Smooth muscle cell (in vitro differentiated cells): ENCODE measurements at regions not wholly inside any gene's neighbourhood (a gene's known extent, or its start where the extent isn't known, plus 50 kb on each side); places are given as distances from the start of the nearest gene placed in this dataset.

Source experiments
- DNase-seq: peaks from one replicate; lab custom pipeline; 2025; ENCODE audit not compliant: unreplicated experiment; lab: John Stamatoyannopoulos, UW
- H2AFZ ChIP-seq: fragments of 200-600 bp; sonication (generic); 2 replicates; pipeline ENCODE4 v1.6.0; 2016; ENCODE audit warnings: antibody characterized with exemption, low read depth, mild to moderate bottlenecking
- H3F3A ChIP-seq: fragments of 200-600 bp; sonication (generic); 2 replicates; pipeline ENCODE4 v1.6.0; 2017; ENCODE audit warnings: antibody characterized with exemption, low read depth
- H3K27ac ChIP-seq: fragments of 200-600 bp; sonication (generic); 2 replicates; pipeline ENCODE4 v1.5.1; 2016; ENCODE audit warnings: low read depth, mild to moderate bottlenecking
- H3K27me3 ChIP-seq: fragments of 200-600 bp; sonication (generic); 2 replicates; pipeline ENCODE4 v1.6.1; 2016; ENCODE audit warnings: low read depth, mild to moderate bottlenecking
- H3K36me3 ChIP-seq: fragments of 200-600 bp; sonication (generic); 2 replicates; pipeline ENCODE4 v1.5.1; 2016; ENCODE audit warnings: low read depth
- H3K4me1 ChIP-seq: fragments of 200-600 bp; sonication (generic); 2 replicates; pipeline ENCODE4 v1.5.1; 2016; ENCODE audit warnings: low read depth
- H3K4me2 ChIP-seq: fragments of 200-600 bp; sonication (generic); 2 replicates; pipeline ENCODE4 v1.6.0; 2016; ENCODE audit warnings: mild to moderate bottlenecking
- H3K4me3 ChIP-seq: fragments of 200-600 bp; sonication (generic); 2 replicates; pipeline ENCODE4 v1.5.1; 2016; ENCODE audit warnings: mild to moderate bottlenecking
- H3K79me2 ChIP-seq: fragments of 200-600 bp; sonication (generic); 2 replicates; pipeline ENCODE4 v1.6.0; 2016; ENCODE audit warnings: low read depth, mild to moderate bottlenecking
- H3K9ac ChIP-seq: fragments of 200-600 bp; sonication (generic); 2 replicates; pipeline ENCODE4 v1.6.0; 2016; ENCODE audit warnings: low read depth
- H3K9me3 ChIP-seq: fragments of 200-600 bp; sonication (generic); replicated peaks from 2 replicates; pipeline ENCODE4 v1.5.1; 2016; ENCODE audit warnings: low read depth
- H4K20me1 ChIP-seq: fragments of 200-600 bp; sonication (generic); 2 replicates; pipeline ENCODE4 v1.6.0; 2016; ENCODE audit warnings: low read depth
- WGBS: methylation state at CpG from one replicate; pipeline ENCODE4 v1.1.7; 2016; ENCODE audit warnings: low lambda C conversion rate; 5-methylcytosine and 5-hydroxymethylcytosine counted together
- TF ChIP-seq, protein P1 (sequence below): fragments of 200-600 bp; sonication (generic); IDR thresholded peaks from 2 replicates; pipeline ENCODE4 v1.5.1; 2017; ENCODE audit warnings: borderline replicate concordance, mild to moderate bottlenecking, antibody characterized with exemption; ENCODE audit not compliant: insufficient read depth, poor library complexity, severe bottlenecking

DNA sequence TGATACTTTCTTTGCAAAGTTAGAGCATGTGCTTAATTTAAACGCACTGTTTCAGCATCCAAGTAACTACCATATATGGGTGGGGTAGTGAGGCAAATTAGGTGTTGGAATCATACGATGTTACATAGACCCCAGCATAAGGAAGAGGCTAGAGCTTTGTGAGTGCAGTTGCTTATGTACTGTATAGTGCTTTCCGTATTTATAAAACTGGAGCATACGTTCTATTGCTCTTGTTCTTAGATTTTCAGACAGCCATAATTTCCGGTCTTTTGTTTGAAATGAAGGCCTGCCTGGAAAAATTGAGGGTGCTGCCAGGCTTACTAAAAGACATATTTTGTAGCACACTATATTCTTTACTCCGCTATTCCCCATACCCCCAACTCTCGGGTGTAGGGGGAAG is 335.7 kb downstream of the FOXG1 start:
- Histone ChIP-seq H3K4me1 (no peaks in the 10 kb centered on the region), H3K4me2 (no peak overlapping the region), H2AFZ (no peak overlapping the region), H3K36me3 (no peaks in the 10 kb centered on the region), H3K9me3 (no peaks in the 10 kb centered on the region), H3K4me3 (no peak overlapping the region), H4K20me1 (no peaks in the 10 kb centered on the region), H3K79me2 (no peaks in the 10 kb centered on the region), H3F3A (no peaks in the 10 kb centered on the region), H3K27ac (no peak overlapping the region), H3K27me3 (no peaks in the 10 kb centered on the region), H3K9ac (no peak overlapping the region)
- TF ChIP-seq, protein P1, sequence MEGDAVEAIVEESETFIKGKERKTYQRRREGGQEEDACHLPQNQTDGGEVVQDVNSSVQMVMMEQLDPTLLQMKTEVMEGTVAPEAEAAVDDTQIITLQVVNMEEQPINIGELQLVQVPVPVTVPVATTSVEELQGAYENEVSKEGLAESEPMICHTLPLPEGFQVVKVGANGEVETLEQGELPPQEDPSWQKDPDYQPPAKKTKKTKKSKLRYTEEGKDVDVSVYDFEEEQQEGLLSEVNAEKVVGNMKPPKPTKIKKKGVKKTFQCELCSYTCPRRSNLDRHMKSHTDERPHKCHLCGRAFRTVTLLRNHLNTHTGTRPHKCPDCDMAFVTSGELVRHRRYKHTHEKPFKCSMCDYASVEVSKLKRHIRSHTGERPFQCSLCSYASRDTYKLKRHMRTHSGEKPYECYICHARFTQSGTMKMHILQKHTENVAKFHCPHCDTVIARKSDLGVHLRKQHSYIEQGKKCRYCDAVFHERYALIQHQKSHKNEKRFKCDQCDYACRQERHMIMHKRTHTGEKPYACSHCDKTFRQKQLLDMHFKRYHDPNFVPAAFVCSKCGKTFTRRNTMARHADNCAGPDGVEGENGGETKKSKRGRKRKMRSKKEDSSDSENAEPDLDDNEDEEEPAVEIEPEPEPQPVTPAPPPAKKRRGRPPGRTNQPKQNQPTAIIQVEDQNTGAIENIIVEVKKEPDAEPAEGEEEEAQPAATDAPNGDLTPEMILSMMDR, result no peak
- DNase-seq, result no peak
- WGBS, result 91% methylated on average over 7 of the region's 7 CpGs

DNA sequence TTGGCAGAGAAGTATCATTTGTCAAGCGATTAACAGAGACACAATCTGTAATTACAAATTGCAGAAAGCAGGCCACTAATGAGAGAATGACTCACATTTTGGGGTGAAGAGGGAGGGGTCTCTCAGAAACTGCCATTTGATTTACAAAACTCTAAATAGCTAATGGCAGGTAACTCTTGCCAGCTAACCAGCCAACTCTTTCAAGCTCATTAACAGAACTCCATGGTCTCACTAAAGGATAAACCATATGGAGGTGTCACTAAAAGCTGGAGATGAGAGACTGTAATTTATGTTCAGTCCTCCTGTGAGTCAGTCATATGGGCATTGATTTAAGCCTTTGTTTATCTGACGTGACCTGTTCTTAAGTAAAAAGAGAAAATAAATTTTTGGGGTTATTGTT is 336.4 kb downstream of the FOXG1 start:
- Histone ChIP-seq H3K4me2 (no peak overlapping the region), H3F3A (no peaks in the 10 kb centered on the region), H3K27me3 (no peaks in the 10 kb centered on the region), H3K27ac (no peak overlapping the region), H3K9ac (no peak overlapping the region), H2AFZ (no peak overlapping the region), H3K4me1 (no peaks in the 10 kb centered on the region), H3K79me2 (no peaks in the 10 kb centered on the region), H3K4me3 (no peak overlapping the region), H4K20me1 (no peaks in the 10 kb centered on the region), H3K9me3 (no peaks in the 10 kb centered on the region), H3K36me3 (no peaks in the 10 kb centered on the region)
- 83% methylated on average over 2 of the region's 2 CpGs for WGBS
- TF ChIP-seq, protein P1, result no peak
- DNase-seq, result no peak

DNA sequence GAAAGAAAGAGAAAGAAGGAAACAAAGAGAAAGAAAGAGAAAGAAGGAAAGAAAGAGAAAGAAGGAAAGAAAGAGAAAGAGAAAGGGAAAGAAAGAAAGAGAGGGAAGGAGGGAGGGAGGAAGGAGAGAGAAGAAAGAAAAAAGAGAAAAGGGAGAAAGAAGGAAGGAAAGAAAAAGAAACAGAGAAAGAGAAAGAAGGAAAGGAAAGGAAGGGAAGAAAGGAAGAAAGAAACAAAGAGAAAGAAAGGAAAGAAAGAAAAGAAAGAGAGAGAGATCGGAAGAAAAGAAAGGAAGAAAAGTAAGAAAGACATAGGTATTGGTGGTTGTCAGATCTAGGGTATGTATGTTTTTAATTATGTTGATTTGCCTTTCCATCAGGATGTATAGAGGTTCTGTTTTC is 342.3 kb downstream of the FOXG1 start:
- Histone ChIP-seq H4K20me1 (no peaks in the 10 kb centered on the region), H3F3A (no peaks in the 10 kb centered on the region)
- WGBS, result 57% methylated on average over 1 of the region's 1 CpG

DNA sequence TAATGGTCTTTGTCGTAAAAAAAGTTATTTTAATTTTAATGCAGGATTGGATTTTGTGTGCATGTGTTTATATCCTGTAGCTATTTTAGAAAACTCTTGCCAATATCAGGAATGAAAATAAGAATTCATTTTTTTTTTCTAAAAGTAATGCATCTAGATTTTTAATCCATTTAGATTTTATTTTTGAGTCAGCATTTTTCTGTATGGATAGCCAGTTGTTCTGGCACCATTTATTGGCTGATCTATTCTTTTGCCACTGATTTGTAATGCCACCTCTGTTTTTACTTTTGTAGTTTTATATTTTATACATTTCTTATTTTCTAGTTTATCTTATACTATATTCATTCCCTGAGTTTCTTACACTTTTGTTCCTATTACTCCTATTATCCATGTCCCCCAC is 343.0 kb downstream of the FOXG1 start:
- Histone ChIP-seq H3F3A (no peaks in the 10 kb centered on the region), H3K9me3 (no peaks in the 10 kb centered on the region), H3K4me1 (no peaks in the 10 kb centered on the region), H3K4me2 (no peak overlapping the region), H3K4me3 (no peak overlapping the region), H3K9ac (no peak overlapping the region), H3K36me3 (no peaks in the 10 kb centered on the region), H3K27me3 (no peaks in the 10 kb centered on the region), H4K20me1 (no peaks in the 10 kb centered on the region), H2AFZ (no peak overlapping the region), H3K27ac (no peak overlapping the region), H3K79me2 (no peaks in the 10 kb centered on the region)
- TF ChIP-seq, protein P1, result no peak
- DNase-seq, result no peak
- 87% methylated on average over 1 of the region's 1 CpG for WGBS

More for the DNA sequence above, 342.3 kb downstream of the FOXG1 start:
- Histone ChIP-seq H3K79me2 (no peaks in the 10 kb centered on the region), H3K4me2 (no peak overlapping the region), H3K4me3 (no peak overlapping the region), H3K27me3 (no peaks in the 10 kb centered on the region), H3K4me1 (no peaks in the 10 kb centered on the region), H2AFZ (no peak overlapping the region), H3K27ac (no peak overlapping the region), H3K9me3 (no peaks in the 10 kb centered on the region), H3K36me3 (no peaks in the 10 kb centered on the region), H3K9ac (no peak overlapping the region)
- DNase-seq, result no peak
- TF ChIP-seq, protein P1, result no peak
